ENCODE measurements at regions not wholly inside any gene's neighbourhood (a gene's known extent, or its start where the extent isn't known, plus 50 kb on each side); places are given as distances from the start of the nearest gene placed in this dataset.

- H3K9ac ChIP-seq (ENCODE audit: low read depth, low read length, poor library complexity, severe bottlenecking) = peak overlapping the region; percentile 56
Measured at GRCh38 chr10:47101807-47102206, 190.6 kb downstream of the PTPN20 start.

GRCh38 chr10:47104151-47104605 is 192.9 kb downstream of the PTPN20 start:
- Histone ChIP-seq H3K79me2 (ENCODE audit: insufficient read depth, low read length) (no peaks in the 10 kb centered on the region), H3K27me3 (ENCODE audit: insufficient read depth, low read length, poor library complexity, severe bottlenecking) (no peaks in the 10 kb centered on the region), H4K20me1 (ENCODE audit: insufficient read depth, low read length, poor library complexity, severe bottlenecking) (no peaks in the 10 kb centered on the region), H3K4me1 (ENCODE audit: insufficient read depth, low read length, poor library complexity, severe bottlenecking) (peaks cover 70% of the 10 kb centered on the region), H2AFZ (ENCODE audit: low read length) (0 out of 2 replicates have a peak overlapping the region, but pooled peaks have one; percentile 13), H3K9me2 (replicated peaks; ENCODE audit: low read depth, low read length) (no peaks in the 10 kb centered on the region), H3K9me3 (ENCODE audit: insufficient read depth, low read depth, low read length) (no peaks in the 10 kb centered on the region), H3K36me3 (ENCODE audit: insufficient read depth, low read length) (no peaks in the 10 kb centered on the region), H3K4me3 (ENCODE audit: low read length, poor library complexity, severe bottlenecking) (no peak overlapping the region), H3F3A (ENCODE audit: low read depth) (peaks cover 7% of the 10 kb centered on the region), H3K4me2 (ENCODE audit: low read depth, low read length, poor library complexity, severe bottlenecking) (no peak overlapping the region), H3K9ac (ENCODE audit: low read depth, low read length, poor library complexity, severe bottlenecking) (peak overlapping the region; percentile 49)
- TF ChIP-seq EZH2phosphoT487 (IDR thresholded peaks at IDR 0.05; ENCODE audit: borderline replicate concordance) (no peak), CTCF (conservative IDR thresholded peaks at IDR 0.05; ENCODE audit: low read length) (no peak)

More at GRCh38 chr10:47101807-47102206, 190.6 kb downstream of the PTPN20 start:
- TF ChIP-seq EZH2phosphoT487 (IDR thresholded peaks at IDR 0.05; ENCODE audit: borderline replicate concordance) (no peak), CTCF (conservative IDR thresholded peaks at IDR 0.05; ENCODE audit: low read length) (no peak)
- no peaks in the 10 kb centered on the region for H3K79me2 ChIP-seq (ENCODE audit: insufficient read depth, low read length)
- no peaks in the 10 kb centered on the region for H4K20me1 ChIP-seq (ENCODE audit: insufficient read depth, low read length, poor library complexity, severe bottlenecking)
- no peaks in the 10 kb centered on the region for H3K27me3 ChIP-seq (ENCODE audit: insufficient read depth, low read length, poor library complexity, severe bottlenecking)
- H3K9me3 ChIP-seq (ENCODE audit: insufficient read depth, low read depth, low read length) = no peaks in the 10 kb centered on the region
- H3F3A ChIP-seq (ENCODE audit: low read depth) = peaks cover 7% of the 10 kb centered on the region
- no peak overlapping the region for H3K4me3 ChIP-seq (ENCODE audit: low read length, poor library complexity, severe bottlenecking)
- no peaks in the 10 kb centered on the region for H3K9me2 ChIP-seq (replicated peaks; ENCODE audit: low read depth, low read length)
- peak overlapping the region; percentile 1 for H3K4me2 ChIP-seq (ENCODE audit: low read depth, low read length, poor library complexity, severe bottlenecking)
- H3K36me3 ChIP-seq (ENCODE audit: insufficient read depth, low read length) = no peaks in the 10 kb centered on the region
- peaks cover 46% of the 10 kb centered on the region for H3K4me1 ChIP-seq (ENCODE audit: insufficient read depth, low read length, poor library complexity, severe bottlenecking)
- H2AFZ ChIP-seq (ENCODE audit: low read length) = no peak overlapping the region

- Histone ChIP-seq H3K9ac (ENCODE audit: low read depth, low read length, poor library complexity, severe bottlenecking) (peak overlapping the region; percentile 49), H3K36me3 (ENCODE audit: insufficient read depth, low read length) (no peaks in the 10 kb centered on the region), H3K4me1 (ENCODE audit: insufficient read depth, low read length, poor library complexity, severe bottlenecking) (peaks cover 77% of the 10 kb centered on the region), H3F3A (ENCODE audit: low read depth) (peaks cover 7% of the 10 kb centered on the region), H3K9me2 (replicated peaks; ENCODE audit: low read depth, low read length) (no peaks in the 10 kb centered on the region), H3K27me3 (ENCODE audit: insufficient read depth, low read length, poor library complexity, severe bottlenecking) (no peaks in the 10 kb centered on the region), H3K4me3 (ENCODE audit: low read length, poor library complexity, severe bottlenecking) (no peak overlapping the region), H3K9me3 (ENCODE audit: insufficient read depth, low read depth, low read length) (no peaks in the 10 kb centered on the region), H2AFZ (ENCODE audit: low read length) (peak overlapping the region; percentile 13; the same call in 1 of the 2 replicates), H3K4me2 (ENCODE audit: low read depth, low read length, poor library complexity, severe bottlenecking) (peak overlapping the region; percentile 28), H3K79me2 (ENCODE audit: insufficient read depth, low read length) (no peaks in the 10 kb centered on the region), H4K20me1 (ENCODE audit: insufficient read depth, low read length, poor library complexity, severe bottlenecking) (no peaks in the 10 kb centered on the region)
- TF ChIP-seq EZH2phosphoT487 (IDR thresholded peaks at IDR 0.05; ENCODE audit: borderline replicate concordance) (no peak), CTCF (conservative IDR thresholded peaks at IDR 0.05; ENCODE audit: low read length) (no peak)
Measured at GRCh38 chr10:47104786-47105385, 193.7 kb downstream of the PTPN20 start.

Measured in Loucy (cell line).